KG1 (cell line): ENCODE measurements at regions not wholly inside any gene's neighbourhood (a gene's known extent, or its start where the extent isn't known, plus 50 kb on each side); places are given as distances from the start of the nearest gene placed in this dataset.

ENCODE experiments used
- DNase-seq: peaks from one replicate; lab custom pipeline; 2025; lab: John Stamatoyannopoulos, UW

- DNase-seq: no peak
These were observed 165.8 kb downstream of the GADD45G start for GRCh38 chr9:89770531-89771174.

- no peak for DNase-seq
These were observed 166.4 kb downstream of the GADD45G start for GRCh38 chr9:89771205-89771604.

GRCh38 chr9:89773170-89773569 lies 168.4 kb downstream of the GADD45G start:
- no peak for DNase-seq

- no peak for DNase-seq
These were observed 170.1 kb downstream of the GADD45G start for GRCh38 chr9:89774858-89775370.

GRCh38 chr9:89775641-89776040 lies 170.8 kb downstream of the GADD45G start:
- no peak for DNase-seq

- DNase-seq: no peak
These were observed 172.1 kb downstream of the GADD45G start for GRCh38 chr9:89776795-89777525.

- DNase-seq: no peak
These were observed 172.7 kb downstream of the GADD45G start for GRCh38 chr9:89777544-89777943.

GRCh38 chr9:89778100-89779090 lies 173.6 kb downstream of the GADD45G start:
- DNase-seq: no peak

- DNase-seq: no peak
These were observed 174.8 kb downstream of the GADD45G start for GRCh38 chr9:89779405-89780203.

GRCh38 chr9:89780959-89781358 lies 176.1 kb downstream of the GADD45G start:
- no peak for DNase-seq

GRCh38 chr9:89781838-89782540 lies 177.2 kb downstream of the GADD45G start:
- DNase-seq: peak; percentile 42

GRCh38 chr9:89786655-89787054 lies 181.8 kb downstream of the GADD45G start:
- no peak for DNase-seq

GRCh38 chr9:89787595-89787994 lies 182.8 kb downstream of the GADD45G start:
- no peak for DNase-seq

- DNase-seq: no peak
These were observed 183.6 kb downstream of the GADD45G start for GRCh38 chr9:89788434-89788833.

- DNase-seq: no peak
These were observed 185.2 kb downstream of the GADD45G start for GRCh38 chr9:89789922-89790510.

- no peak for DNase-seq
These were observed 185.8 kb downstream of the GADD45G start for GRCh38 chr9:89790542-89791109.

GRCh38 chr9:89791754-89792153 lies 186.9 kb downstream of the GADD45G start:
- no peak for DNase-seq

GRCh38 chr9:89792189-89793123 lies 187.6 kb downstream of the GADD45G start:
- no peak for DNase-seq

- no peak for DNase-seq
These were observed 188.3 kb downstream of the GADD45G start for GRCh38 chr9:89793124-89793495.
